Epithelial cell of proximal tubule (primary cell): ENCODE measurements at regions not wholly inside any gene's neighbourhood (a gene's known extent, or its start where the extent isn't known, plus 50 kb on each side); places are given as distances from the start of the nearest gene placed in this dataset.

ENCODE experiments used
- DNase-seq: peaks from one replicate; pipeline ENCODE4 v3.0.0-alpha.2; 2011; ENCODE audit warnings: low read depth
- H3K4me3 ChIP-seq: 2 replicates; pipeline ENCODE4 v1.5.1; 2011; ENCODE audit warnings: low read depth, mild to moderate bottlenecking, low read length
- CTCF ChIP-seq: conservative IDR thresholded peaks from 2 replicates; pipeline ENCODE4 v1.5.1; 2012; ENCODE audit warnings: low read depth, mild to moderate bottlenecking, low read length

GRCh38 chr20:57811374-57812020 is 101.7 kb upstream of the PMEPA1 start:
- no peak for DNase-seq
- no peak for TF ChIP-seq CTCF
- H3K4me3 ChIP-seq, result no peak overlapping the region

GRCh38 chr20:57810511-57811373 is 100.9 kb upstream of the PMEPA1 start:
- TF ChIP-seq CTCF, result no peak
- H3K4me3 ChIP-seq, result no peak overlapping the region
- DNase-seq, result peak; percentile 55

DNA sequence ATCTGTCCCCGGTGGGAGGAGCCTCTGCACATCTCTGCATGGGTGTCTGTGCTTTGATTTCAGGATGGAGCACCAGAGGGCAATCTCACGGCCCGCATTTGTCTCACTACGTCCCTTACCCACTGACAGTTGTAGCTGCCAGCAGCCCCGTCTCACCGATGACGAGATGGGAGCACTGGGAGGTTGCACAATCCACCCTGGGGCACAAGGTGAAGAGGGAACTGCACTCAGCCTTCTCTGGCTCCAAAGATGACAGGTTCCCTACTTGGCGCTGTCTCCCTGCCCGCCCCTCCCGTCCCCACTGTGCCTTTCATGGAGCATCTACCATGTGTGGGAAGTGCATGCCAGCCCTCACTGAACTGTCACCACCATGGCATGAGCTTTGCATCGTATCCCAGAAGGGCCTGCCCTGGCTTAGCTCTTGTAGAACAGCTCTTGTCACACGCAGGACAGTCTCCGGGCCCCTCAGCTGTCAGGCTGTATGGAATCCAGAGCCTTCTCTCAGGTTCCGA is 99.9 kb upstream of the PMEPA1 start:
- no peak for TF ChIP-seq CTCF
- H3K4me3 ChIP-seq, result no peak overlapping the region
- DNase-seq, result no peak

DNA sequence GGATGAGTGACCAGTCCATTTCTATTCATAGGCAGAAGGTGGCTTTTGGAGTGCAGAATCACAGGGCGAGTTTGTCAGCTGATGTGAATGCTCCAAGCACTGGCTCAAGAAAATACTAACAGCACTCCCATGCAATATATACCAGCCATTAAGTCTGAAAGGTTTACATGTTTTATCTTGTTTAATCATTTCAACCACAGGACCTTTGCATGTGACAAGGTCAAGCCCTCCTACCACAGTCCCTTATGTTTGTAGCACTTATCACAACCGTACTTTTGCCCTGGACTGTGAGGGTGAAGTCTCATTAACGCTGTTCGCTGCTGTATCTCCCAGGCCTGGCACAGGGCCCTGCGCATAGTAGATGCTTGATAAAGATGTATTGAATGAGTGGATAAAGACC is 99.3 kb upstream of the PMEPA1 start:
- no peak for TF ChIP-seq CTCF
- no peak for DNase-seq
- no peak overlapping the region for H3K4me3 ChIP-seq

- no peak for DNase-seq
- no peak for TF ChIP-seq CTCF
Observed at GRCh38 chr20:57808264-57809070, 98.7 kb upstream of the PMEPA1 start.

GRCh38 chr20:57807401-57808263 is 97.8 kb upstream of the PMEPA1 start:
- no peak for TF ChIP-seq CTCF
- DNase-seq, result no peak
- H3K4me3 ChIP-seq, result no peak overlapping the region

More at GRCh38 chr20:57808264-57809070, 98.7 kb upstream of the PMEPA1 start:
- H3K4me3 ChIP-seq, result no peak overlapping the region
